ENCODE measurements at regions not wholly inside any gene's neighbourhood (a gene's known extent, or its start where the extent isn't known, plus 50 kb on each side); places are given as distances from the start of the nearest gene placed in this dataset.

DNA sequence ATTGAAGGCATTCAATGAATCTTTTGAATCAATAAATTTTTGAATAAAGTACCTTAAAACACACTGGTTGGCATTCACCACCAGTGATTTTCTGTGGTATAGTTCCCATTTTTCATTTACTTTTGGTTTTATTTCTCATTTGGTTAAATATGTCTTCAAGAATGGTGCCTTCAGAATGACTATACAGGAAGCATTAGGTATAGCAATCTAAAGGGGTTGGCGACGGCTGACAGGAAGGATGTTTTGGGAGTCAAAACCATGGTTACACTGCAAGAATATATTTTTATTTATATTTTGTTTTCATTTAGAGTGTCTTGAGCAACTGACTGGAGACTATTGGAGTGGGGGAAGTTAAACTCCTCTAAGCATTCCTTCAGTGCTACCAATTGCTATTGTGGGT is 235.7 kb downstream of the HTR1A start:
- no peak for DNase-seq (ENCODE audit: low read depth)

DNA sequence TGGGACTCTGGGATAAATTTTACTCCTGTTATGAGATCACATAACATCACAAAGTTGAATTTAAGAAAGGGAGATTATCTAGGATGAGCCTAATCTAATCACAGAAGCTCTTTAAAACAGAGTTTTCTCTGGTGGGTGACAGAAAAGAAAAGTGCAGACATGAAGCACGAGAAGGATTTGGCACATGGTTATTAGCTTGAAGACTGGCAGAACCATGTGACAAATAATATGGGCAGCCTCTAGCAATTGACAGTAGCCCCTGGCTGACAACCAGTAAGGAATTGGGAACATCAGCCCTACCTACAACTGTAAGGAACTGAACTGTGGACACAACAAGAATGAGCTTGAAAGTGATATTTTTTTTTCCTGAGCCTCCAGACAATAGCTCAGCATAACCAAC is 243.1 kb downstream of the HTR1A start:
- no peak for DNase-seq (ENCODE audit: low read depth)

GRCh38 chr5:63700241-63700640 is 262.0 kb downstream of the HTR1A start:
- DNase-seq (ENCODE audit: low read depth): no peak

DNA sequence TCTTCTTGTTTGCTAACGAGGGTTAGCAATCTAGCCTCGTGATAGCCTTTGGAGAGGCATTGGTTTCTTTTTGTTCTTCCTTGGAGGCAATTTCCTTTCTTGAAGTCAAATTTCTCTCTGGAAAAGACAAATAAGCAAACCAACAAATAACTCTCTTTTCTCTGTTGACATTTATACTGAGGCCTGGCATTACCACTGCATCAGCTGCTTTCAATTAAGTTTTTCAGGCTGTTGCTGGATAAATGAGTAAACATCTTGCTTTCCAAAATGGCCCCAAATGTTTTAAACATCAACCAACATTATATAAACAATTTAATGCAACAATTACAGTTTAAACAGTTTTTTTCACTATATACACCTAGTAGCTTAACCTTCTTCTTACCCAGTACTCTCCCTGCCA is 264.4 kb downstream of the HTR1A start:
- no peak for DNase-seq (ENCODE audit: low read depth)

- DNase-seq (ENCODE audit: low read depth): no peak
Measured at GRCh38 chr5:63690546-63690945, 271.7 kb downstream of the HTR1A start.

GRCh38 chr5:63687854-63688516 is 274.3 kb downstream of the HTR1A start:
- no peak for DNase-seq (ENCODE audit: low read depth)

GRCh38 chr5:63686938-63687337 is 275.3 kb downstream of the HTR1A start:
- DNase-seq (ENCODE audit: low read depth): peak; percentile 0

DNA sequence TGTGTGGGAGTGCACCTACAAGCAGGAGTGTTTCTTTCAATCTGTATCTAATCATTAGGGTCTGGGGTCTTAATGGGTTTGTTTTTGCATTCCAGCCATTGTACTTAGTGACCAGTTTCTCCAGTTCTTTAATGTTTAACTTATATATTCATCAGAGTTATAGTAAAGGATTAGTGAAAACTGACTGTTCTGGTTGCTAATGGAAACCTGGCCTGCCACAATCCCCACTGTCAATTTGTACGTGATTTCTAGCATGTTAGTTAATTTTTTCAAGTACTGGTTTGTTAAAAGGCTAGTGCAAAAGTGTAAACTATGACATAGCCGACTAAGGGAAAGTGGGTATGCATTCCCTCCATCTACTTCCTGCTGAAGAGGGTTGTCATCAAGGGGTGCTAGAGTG is 276.1 kb downstream of the HTR1A start:
- DNase-seq (ENCODE audit: low read depth): no peak

DNA sequence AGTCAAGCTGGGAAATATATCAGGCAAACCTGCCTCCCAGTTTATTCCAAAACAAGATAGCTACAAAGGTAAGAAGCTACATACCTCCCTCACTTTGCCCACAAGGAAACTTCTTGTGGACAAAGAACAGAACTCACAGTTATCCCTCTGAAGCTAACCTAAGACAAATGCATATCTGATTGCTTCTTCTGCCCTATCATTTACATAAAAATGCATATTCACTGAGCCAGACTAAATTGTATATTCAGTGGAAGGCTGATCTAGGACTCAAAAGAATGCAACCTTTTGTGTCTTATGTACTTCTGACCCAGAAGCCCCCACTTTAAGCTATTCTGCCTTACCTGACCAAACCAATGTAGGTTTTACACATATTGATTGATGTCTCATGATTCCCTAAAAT is 276.8 kb downstream of the HTR1A start:
- no peak for DNase-seq (ENCODE audit: low read depth)

GRCh38 chr5:63674881-63675280 is 287.4 kb downstream of the HTR1A start:
- no peak for DNase-seq (ENCODE audit: low read depth)

DNA sequence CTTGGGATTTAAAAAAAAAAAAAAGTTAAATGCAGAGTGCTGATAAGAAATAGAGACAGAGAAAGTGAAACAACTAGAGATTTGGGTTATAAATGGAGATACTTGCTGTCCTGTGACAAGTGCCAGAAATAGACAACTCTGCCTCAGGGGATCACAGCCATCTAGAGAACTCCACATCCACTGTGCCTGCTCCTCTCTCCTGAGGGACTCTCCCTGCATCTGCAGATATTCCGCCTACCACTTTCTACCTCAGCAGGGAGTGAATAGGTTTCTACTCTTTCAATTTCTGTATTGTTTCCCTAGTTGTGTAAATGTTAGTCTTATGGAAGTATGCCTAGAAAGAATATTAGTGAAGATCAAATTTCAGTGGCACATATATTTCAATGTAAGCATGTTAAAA is 307.2 kb downstream of the HTR1A start:
- DNase-seq (ENCODE audit: low read depth): no peak

- no peak for DNase-seq (ENCODE audit: low read depth)
Measured at GRCh38 chr5:63650581-63650980, 311.7 kb downstream of the HTR1A start.

- DNase-seq (ENCODE audit: low read depth): no peak
Measured at GRCh38 chr5:63648376-63648775, 313.9 kb downstream of the HTR1A start.

DNA sequence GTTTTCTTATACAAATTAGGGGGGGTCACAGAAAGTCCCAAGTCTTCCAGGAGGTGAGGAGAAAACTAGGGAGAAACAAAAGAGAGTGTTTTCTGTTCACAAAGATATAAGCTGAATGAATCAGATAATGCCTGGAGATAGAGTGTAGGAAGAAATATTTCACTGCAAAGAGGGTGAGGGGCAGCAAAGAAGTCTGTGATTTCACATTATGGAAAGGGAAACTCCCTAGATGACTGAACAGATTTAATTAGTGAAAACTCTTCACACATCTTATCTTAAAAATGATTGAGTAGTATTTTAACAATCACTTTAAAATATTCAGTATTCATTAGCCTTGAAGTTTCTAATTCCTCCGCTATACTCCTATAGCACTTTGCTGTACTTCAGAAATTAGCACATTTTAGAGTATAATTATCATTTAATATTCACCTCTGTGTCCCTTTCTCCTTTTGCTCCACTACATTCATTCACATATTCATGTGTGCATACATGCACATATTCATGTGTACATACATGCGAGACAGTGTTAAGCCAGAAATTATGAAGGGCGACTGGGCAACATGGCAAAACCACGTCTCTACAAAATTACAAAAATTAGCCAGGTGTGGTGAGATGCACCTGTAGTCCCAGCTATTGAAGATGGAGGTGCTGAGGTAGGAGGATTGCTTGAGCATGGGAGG is 332.2 kb downstream of the HTR1A start:
- DNase-seq (ENCODE audit: low read depth): no peak

- DNase-seq (ENCODE audit: low read depth): no peak
Measured at GRCh38 chr5:63613442-63613841, 348.8 kb downstream of the HTR1A start.

GRCh38 chr5:63603996-63604395 is 358.2 kb downstream of the HTR1A start:
- DNase-seq (ENCODE audit: low read depth): no peak

- no peak for DNase-seq (ENCODE audit: low read depth)
Measured at GRCh38 chr5:63602971-63603370, 359.3 kb downstream of the HTR1A start.

GRCh38 chr5:63596254-63596653 is 366.0 kb downstream of the HTR1A start:
- DNase-seq (ENCODE audit: low read depth): no peak

- no peak for DNase-seq (ENCODE audit: low read depth)
Measured at GRCh38 chr5:63573380-63573779, 388.9 kb downstream of the HTR1A start.

DNA sequence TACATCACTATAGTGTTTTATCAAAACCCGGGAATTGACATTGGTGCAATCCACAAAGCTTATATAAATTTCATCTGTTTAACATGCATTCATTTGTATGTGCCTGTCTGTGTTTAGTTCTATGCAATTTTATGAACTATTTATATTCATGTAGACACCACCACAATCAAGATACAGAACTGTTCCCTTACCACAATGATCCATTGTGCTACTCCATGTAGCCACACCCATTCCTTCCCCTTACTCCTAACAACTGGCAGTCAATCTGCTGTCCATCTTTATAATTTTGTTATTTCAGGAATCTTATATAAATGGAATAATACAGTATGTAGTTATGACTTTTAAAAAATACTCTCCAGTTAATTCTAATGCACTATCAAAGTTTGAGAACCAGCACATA is 389.5 kb downstream of the HTR1A start:
- DNase-seq (ENCODE audit: low read depth): no peak

DNA sequence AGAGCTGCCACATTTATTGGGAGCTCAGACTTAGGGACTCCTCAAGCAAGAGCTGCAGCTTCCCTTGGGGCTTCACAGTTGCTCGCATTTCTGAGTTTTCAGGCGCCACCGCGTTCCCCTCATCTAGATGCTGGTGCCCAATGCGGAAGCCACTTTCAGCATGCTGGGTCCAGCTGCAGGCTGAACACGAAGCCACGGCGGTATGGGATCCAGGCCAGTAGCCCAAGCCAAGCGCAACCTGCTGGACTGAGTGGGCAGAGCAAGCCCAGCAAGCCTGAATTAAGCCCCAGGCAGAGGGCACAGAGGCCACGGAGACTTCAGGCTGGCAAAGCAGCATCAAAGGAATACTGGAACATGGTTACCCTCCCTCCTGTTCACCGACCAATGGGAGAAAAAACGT is 391.5 kb downstream of the HTR1A start:
- DNase-seq (ENCODE audit: low read depth): no peak

- DNase-seq (ENCODE audit: low read depth): peak; percentile 1
Measured at GRCh38 chr5:63564789-63565188, 397.5 kb downstream of the HTR1A start.

GRCh38 chr5:63563008-63563917 is 399.0 kb downstream of the HTR1A start:
- no peak for DNase-seq (ENCODE audit: low read depth)

All from ELR (cell line).